Astrocyte (in vitro differentiated cells and primary cell): ENCODE measurements at regions not wholly inside any gene's neighbourhood (a gene's known extent, or its start where the extent isn't known, plus 50 kb on each side); places are given as distances from the start of the nearest gene placed in this dataset.

Experiments
- DNase-seq: peaks from one replicate; pipeline ENCODE4 v3.0.0-alpha.2; 2010; ENCODE audit warnings: low read depth
- FAIRE-seq: peaks from 2 replicates; lab custom pipeline; 2011; peaks lifted over from hg19 to GRCh38; lab: Jason Lieb, UNC
- H2AFZ ChIP-seq: 2 replicates; pipeline ENCODE4 v1.6.0; 2012; ENCODE audit warnings: low read depth, low read length, inconsistent platforms
- H3K27ac ChIP-seq: 2 replicates; pipeline ENCODE4 v1.5.1; 2011; ENCODE audit warnings: low read depth, low read length, inconsistent platforms
- H3K27me3 ChIP-seq: 2 replicates; pipeline ENCODE4 v1.6.0; 2011; ENCODE audit warnings: low read length, inconsistent platforms; ENCODE audit not compliant: insufficient read depth
- H3K36me3 ChIP-seq: 2 replicates; pipeline ENCODE4 v1.5.1; 2011; ENCODE audit warnings: low read length, inconsistent platforms; ENCODE audit not compliant: insufficient read depth
- H3K4me1 ChIP-seq: 2 replicates; pipeline ENCODE4 v1.5.1; 2011; ENCODE audit warnings: low read length, inconsistent platforms; ENCODE audit not compliant: insufficient read depth
- H3K4me2 ChIP-seq: 2 replicates; pipeline ENCODE4 v1.6.0; 2012; ENCODE audit warnings: low read length, inconsistent platforms
- H3K4me3 ChIP-seq: 2 replicates; pipeline ENCODE4 v1.5.1; 2011; ENCODE audit warnings: low read depth, mild to moderate bottlenecking, low read length, inconsistent platforms; ENCODE audit not compliant: insufficient read depth
- H3K79me2 ChIP-seq: 2 replicates; pipeline ENCODE4 v1.6.0; 2012; ENCODE audit warnings: mild to moderate bottlenecking, low read length, inconsistent platforms; ENCODE audit not compliant: insufficient read depth
- H3K9ac ChIP-seq: 2 replicates; pipeline ENCODE4 v1.6.0; 2012; ENCODE audit warnings: mild to moderate bottlenecking, low read length, inconsistent platforms
- H3K9me3 ChIP-seq: 2 replicates; pipeline ENCODE4 v1.5.1; 2012; ENCODE audit warnings: low read depth, mild to moderate bottlenecking, low read length, inconsistent platforms; ENCODE audit not compliant: insufficient read depth
- H4K20me1 ChIP-seq: 2 replicates; pipeline ENCODE4 v1.6.0; 2012; ENCODE audit warnings: low read length, inconsistent platforms; ENCODE audit not compliant: insufficient read depth
- H3K27ac Mint-ChIP-seq: one replicate; pipeline ENCODE4 v1.8.0; 2021; ENCODE audit warnings: mild to moderate bottlenecking, mixed read lengths; ENCODE audit not compliant: unreplicated experiment
- H3K27me3 Mint-ChIP-seq: one replicate; pipeline ENCODE4 v1.8.0; 2021; ENCODE audit warnings: low read depth, mixed read lengths; ENCODE audit not compliant: unreplicated experiment
- H3K36me3 Mint-ChIP-seq: one replicate; pipeline ENCODE4 v1.8.0; 2021; ENCODE audit warnings: low read depth, mixed read lengths; ENCODE audit not compliant: unreplicated experiment
- H3K4me1 Mint-ChIP-seq: one replicate; pipeline ENCODE4 v1.8.0; 2021; ENCODE audit warnings: low read depth, mixed read lengths; ENCODE audit not compliant: unreplicated experiment
- H3K4me3 Mint-ChIP-seq: one replicate; pipeline ENCODE4 v1.8.0; 2021; ENCODE audit warnings: mild to moderate bottlenecking, moderate library complexity, mixed read lengths; ENCODE audit not compliant: unreplicated experiment
- H3K9me3 Mint-ChIP-seq: one replicate; pipeline ENCODE4 v1.8.0; 2021; ENCODE audit warnings: mild to moderate bottlenecking, mixed read lengths; ENCODE audit not compliant: unreplicated experiment
- CTCF ChIP-seq: IDR thresholded peaks from 2 replicates; pipeline ENCODE4 v1.5.1; 2011; ENCODE audit warnings: low read depth, mild to moderate bottlenecking, inconsistent platforms, low read length, moderate library complexity; ENCODE audit not compliant: insufficient read depth
- EZH2 ChIP-seq: IDR thresholded peaks from 2 replicates; pipeline ENCODE4 v1.6.1; 2012; ENCODE audit warnings: mild to moderate bottlenecking, low read length, inconsistent platforms; ENCODE audit not compliant: insufficient read depth

- no peaks in the 10 kb centered on the region for H3K9me3 ChIP-seq
- no peaks in the 10 kb centered on the region for H3K27me3 ChIP-seq
- H3K79me2 ChIP-seq: no peaks in the 10 kb centered on the region
- no peak overlapping the region for H2AFZ ChIP-seq
- DNase-seq (peak; percentile 40), FAIRE-seq (no peak)
- peaks cover 18% of the 10 kb centered on the region for H3K4me1 ChIP-seq
- H3K36me3 ChIP-seq: no peaks in the 10 kb centered on the region
- no peak for TF ChIP-seq CTCF
- TF ChIP-seq EZH2: no peak
- no peak overlapping the region for H3K4me3 ChIP-seq
- Mint-ChIP-seq H3K27ac (no peak overlapping the region), H3K4me3 (no peak overlapping the region), H3K36me3 (no peaks in the 10 kb centered on the region), H3K9me3 (no peaks in the 10 kb centered on the region), H3K27me3 (peaks cover 2% of the 10 kb centered on the region), H3K4me1 (peaks cover 18% of the 10 kb centered on the region)
- H3K9ac ChIP-seq: no peak overlapping the region
- no peak overlapping the region for H3K27ac ChIP-seq
- no peaks in the 10 kb centered on the region for H4K20me1 ChIP-seq
- H3K4me2 ChIP-seq: peak overlapping the region; percentile 38
These were observed 240.3 kb downstream of the TLE4 start for GRCh38 chr9:79812099-79812498.

GRCh38 chr9:79809931-79810330 is 238.2 kb downstream of the TLE4 start:
- Mint-ChIP-seq H3K36me3 (no peaks in the 10 kb centered on the region), H3K27me3 (peaks cover 2% of the 10 kb centered on the region), H3K4me1 (peaks cover 18% of the 10 kb centered on the region), H3K27ac (no peak overlapping the region), H3K4me3 (no peak overlapping the region), H3K9me3 (no peaks in the 10 kb centered on the region)
- no peak overlapping the region for H2AFZ ChIP-seq
- no peaks in the 10 kb centered on the region for H3K27me3 ChIP-seq
- DNase-seq: peak; percentile 95
- peak; percentile 94 for FAIRE-seq
- peaks cover 18% of the 10 kb centered on the region for H3K4me1 ChIP-seq
- no peak overlapping the region for H3K4me3 ChIP-seq
- peak overlapping the region; percentile 60 for H3K4me2 ChIP-seq
- H3K9ac ChIP-seq: no peak overlapping the region
- H3K79me2 ChIP-seq: no peaks in the 10 kb centered on the region
- TF ChIP-seq CTCF (no peak), EZH2 (no peak)
- H3K27ac ChIP-seq: no peak overlapping the region
- H3K36me3 ChIP-seq: no peaks in the 10 kb centered on the region
- H3K9me3 ChIP-seq: no peaks in the 10 kb centered on the region
- no peaks in the 10 kb centered on the region for H4K20me1 ChIP-seq

- Histone ChIP-seq H4K20me1 (no peaks in the 10 kb centered on the region), H3K79me2 (no peaks in the 10 kb centered on the region), H3K4me3 (no peak overlapping the region), H3K4me1 (peaks cover 18% of the 10 kb centered on the region), H3K4me2 (peak overlapping the region; percentile 60), H3K27me3 (no peaks in the 10 kb centered on the region), H3K36me3 (no peaks in the 10 kb centered on the region), H2AFZ (no peak overlapping the region), H3K27ac (no peak overlapping the region), H3K9ac (no peak overlapping the region), H3K9me3 (no peaks in the 10 kb centered on the region)
- TF ChIP-seq EZH2 (no peak), CTCF (no peak)
- DNase-seq (no peak), FAIRE-seq (peak; percentile 20)
- Mint-ChIP-seq H3K4me3 (no peak overlapping the region), H3K27ac (peak overlapping the region; percentile 84), H3K9me3 (no peaks in the 10 kb centered on the region), H3K27me3 (peaks cover 2% of the 10 kb centered on the region), H3K4me1 (peaks cover 18% of the 10 kb centered on the region), H3K36me3 (no peaks in the 10 kb centered on the region)
These were observed 237.6 kb downstream of the TLE4 start for GRCh38 chr9:79809316-79809876.
